HG03460 (cell line): ENCODE measurements at regions not wholly inside any gene's neighbourhood (a gene's known extent, or its start where the extent isn't known, plus 50 kb on each side); places are given as distances from the start of the nearest gene placed in this dataset.
"Not testable (repeated sequence)": the region's sequence is repeated elsewhere in the genome, so short reads cannot be mapped to it uniquely, and the experiment has no call there.

Source experiments
- ATAC-seq: cut with Tn5 transposase; IDR thresholded peaks from one replicate; pipeline ENCODE4 v1.9.1; 2021; ENCODE audit not compliant: unreplicated experiment

GRCh38 chr11:25742800-25743199 lies 589.1 kb upstream of the ANO3 start:
- ATAC-seq, result no peak

DNA sequence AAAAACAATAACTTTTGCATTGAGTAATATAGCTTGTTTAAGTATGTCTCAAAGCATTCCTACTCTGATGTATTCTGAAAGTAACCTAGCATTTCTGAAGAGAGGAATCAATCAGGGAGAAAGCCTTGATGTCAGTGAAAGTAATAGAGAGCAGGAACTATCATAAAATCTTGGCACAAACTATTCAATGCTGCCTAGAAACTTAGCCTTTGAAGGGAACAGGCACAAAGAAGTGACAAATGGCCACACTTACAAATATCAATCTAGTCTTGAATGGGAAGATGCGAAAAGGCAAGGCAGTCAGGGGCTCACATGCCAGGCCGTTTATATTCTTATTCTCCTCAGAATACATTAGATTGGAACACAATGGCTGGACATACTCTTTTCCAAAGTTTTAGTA lies 576.5 kb upstream of the ANO3 start:
- no peak for ATAC-seq

DNA sequence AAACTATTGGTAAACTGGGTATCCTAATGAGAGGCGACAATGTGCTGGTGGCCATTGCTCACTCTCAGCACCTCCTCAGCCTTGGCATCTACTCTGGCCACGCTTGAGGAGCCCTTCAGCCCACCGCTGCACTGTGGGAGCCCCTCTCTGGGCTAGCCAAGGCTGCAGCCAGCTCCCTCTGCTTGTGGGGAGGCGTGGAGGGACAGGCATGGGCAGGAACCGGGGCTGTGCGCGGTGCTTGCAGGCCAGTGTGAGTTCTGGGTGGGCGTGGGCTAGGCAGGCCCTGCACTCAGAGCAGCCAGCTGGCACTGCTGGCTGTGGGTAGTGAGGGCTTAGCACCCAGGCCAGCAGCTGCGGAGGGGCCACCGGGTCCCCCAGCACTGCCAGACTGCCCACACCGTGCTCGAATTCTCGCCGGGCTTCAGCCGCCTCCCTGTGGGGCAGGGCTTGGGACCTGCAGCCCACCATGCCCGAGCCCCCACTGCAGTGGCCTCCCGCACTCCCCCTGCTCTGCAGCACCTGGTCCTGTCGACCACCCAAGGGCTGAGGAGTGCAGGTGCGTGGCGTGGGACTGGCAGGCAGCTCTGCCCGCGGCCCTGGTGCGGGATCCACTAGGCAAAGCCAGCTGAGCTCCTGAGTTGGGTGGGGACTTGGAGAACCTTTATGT lies 575.9 kb upstream of the ANO3 start:
- ATAC-seq, result no peak

GRCh38 chr11:25758145-25758661 lies 573.7 kb upstream of the ANO3 start:
- no peak for ATAC-seq

- no peak for ATAC-seq
Observed at GRCh38 chr11:25766332-25767015, 565.5 kb upstream of the ANO3 start.

DNA sequence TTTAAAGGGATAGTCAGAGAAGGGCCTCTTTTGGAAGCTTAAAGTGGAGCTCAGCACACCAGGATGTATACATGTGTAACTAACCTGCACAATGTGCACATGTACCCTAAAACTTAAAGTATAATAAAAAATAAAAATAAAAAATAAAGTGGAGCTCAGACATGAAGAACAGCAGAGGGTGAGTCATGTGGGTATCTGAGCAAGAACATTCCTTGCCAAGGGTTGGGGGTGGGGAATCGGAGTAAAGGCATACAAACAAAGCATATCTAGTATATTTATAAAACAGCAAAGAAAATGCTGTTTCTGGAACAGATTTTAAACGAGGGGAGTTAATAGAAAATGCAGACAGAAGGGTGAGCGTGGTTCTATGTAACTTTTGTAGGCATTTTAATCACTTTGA lies 562.6 kb upstream of the ANO3 start:
- ATAC-seq, result no peak

DNA sequence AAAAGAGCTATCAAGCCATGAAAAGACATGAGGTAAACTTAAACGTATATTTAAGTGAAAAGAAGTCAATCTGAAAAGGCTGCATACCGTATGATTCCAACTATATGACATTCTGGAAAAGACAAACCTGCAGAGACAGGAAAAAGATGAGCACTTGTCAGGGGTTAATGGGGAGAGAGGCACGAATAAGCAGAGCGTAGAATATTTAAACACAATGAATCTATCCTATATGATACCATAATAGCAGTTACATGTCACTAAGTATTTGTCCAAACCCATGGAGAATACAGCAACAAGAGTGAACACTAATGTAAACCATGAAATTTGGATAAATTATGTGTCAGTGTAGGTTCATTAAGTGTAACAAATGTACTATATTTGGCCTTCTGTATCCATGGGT lies 560.3 kb upstream of the ANO3 start:
- ATAC-seq, result no peak

GRCh38 chr11:25775603-25776002 lies 556.3 kb upstream of the ANO3 start:
- ATAC-seq, result no peak

DNA sequence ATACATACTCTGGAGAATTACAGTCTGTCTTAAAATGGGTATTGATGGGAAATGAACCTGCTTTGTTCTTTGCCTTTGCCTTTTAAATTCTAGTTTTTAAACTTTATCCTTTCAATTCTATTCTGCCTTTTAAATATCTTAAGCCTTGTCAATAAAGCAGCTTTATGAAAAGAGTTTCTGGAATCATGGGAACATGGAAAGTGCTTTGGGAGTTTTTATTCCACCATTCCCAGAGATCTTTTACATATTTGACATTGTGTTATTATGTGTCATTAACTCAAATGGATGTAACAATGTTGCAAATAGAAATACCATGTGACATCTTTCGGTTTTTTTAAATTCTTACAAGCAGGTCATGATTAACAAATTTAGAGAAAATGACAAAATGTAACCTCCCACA lies 555.7 kb upstream of the ANO3 start:
- no peak for ATAC-seq

DNA sequence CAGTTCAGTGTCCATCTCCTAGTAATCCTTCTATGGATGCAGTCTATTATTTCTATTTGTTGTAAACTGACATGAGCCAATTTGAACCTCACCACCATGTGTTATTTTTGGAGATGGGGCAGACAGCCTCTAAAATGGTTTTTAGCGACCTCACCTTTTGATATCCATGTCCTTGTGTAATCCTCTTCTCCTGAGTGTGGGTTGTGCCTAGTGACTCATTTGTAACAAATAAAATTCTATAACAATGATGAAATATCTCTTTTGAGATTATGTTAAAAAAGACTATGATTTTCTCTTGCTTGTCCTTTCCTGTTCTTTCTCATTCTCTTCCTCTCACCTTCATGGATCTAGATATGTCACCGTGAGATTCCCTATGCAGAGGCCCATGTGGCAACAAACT lies 554.6 kb upstream of the ANO3 start:
- ATAC-seq, result no peak

- ATAC-seq, result no peak
Observed at GRCh38 chr11:25779033-25779432, 552.9 kb upstream of the ANO3 start.

DNA sequence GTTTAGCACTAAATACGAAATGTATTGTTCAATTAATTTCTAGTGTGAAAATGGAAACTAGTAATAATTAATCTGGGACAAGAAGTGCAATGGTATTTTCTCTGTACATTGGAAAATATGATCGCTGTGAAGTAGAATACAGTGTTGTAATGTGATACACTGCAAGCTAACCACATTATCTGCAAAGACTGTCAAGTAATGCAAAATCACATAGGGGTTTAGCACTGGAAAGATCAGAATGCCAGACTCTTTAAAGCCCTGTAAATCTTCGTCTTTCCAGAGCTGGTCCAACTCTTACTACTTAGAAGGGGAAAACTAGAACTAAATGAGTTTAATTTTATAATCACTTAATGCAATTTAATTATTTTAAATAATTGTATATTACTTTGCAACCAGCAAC lies 544.5 kb upstream of the ANO3 start:
- no peak for ATAC-seq

GRCh38 chr11:25790396-25790795 lies 541.5 kb upstream of the ANO3 start:
- no peak for ATAC-seq

GRCh38 chr11:25793637-25794036 lies 538.3 kb upstream of the ANO3 start:
- ATAC-seq, result no peak

GRCh38 chr11:25794804-25795203 lies 537.1 kb upstream of the ANO3 start:
- no peak for ATAC-seq

DNA sequence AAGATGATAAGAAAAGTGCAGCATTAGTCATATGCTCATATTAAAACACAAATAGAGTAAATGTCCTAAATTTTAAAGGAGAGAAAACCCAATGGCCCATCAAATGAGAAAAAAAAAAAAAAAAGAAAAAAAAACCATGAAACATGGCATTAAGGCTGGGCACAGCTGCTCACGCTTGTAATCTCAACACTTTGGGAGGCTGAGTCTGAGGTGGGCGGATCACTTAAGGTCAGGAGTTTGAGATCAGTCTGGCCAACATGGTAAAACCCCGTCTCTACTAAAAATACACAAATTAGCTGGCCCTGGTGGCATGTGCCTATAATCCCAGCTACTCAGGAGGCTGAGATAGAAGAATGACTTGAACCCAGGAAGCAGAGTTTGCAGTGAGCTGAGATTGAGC lies 515.5 kb upstream of the ANO3 start:
- ATAC-seq, result no peak

DNA sequence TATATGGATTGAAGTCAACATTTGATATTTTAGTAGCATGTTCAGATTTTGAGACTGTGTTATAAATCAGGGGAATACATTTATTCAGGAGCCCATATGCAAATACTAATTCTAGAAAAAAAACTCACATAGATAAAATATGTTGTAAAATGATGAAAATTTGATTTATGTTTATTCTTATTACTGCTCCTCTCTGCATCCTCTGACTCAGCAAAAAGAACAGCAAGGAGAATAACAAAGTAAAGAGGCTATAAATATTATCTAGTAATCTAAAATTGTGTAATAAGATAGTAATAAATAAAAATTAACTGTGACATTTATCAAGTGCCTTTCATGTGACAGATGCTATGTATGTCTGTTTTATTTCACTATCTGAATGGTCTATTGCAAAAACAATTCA lies 507.2 kb upstream of the ANO3 start:
- ATAC-seq, result no peak

GRCh38 chr11:25831485-25831884 lies 500.4 kb upstream of the ANO3 start:
- ATAC-seq, result not testable (repeated sequence)

GRCh38 chr11:25838918-25839625 lies 492.9 kb upstream of the ANO3 start:
- no peak for ATAC-seq

GRCh38 chr11:25844811-25845210 lies 487.1 kb upstream of the ANO3 start:
- no peak for ATAC-seq

DNA sequence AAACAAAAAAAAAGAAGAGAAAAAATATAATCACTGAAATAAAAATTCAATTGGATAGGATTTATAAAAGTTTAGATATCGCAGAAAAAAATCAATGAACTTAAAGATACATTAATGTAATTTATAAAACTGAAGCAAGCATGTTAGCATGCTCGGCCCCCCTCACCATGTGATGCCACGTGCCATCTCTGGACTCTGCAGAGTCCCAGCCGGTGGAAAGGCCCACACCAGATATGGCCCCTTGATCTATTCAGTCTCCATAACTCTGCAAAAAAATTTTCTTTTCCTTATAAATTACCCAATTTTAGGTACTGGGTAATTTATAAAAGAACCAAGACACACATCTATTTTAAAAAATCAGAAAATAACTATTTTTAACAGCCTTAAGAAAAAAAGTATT lies 476.0 kb upstream of the ANO3 start:
- ATAC-seq, result no peak

DNA sequence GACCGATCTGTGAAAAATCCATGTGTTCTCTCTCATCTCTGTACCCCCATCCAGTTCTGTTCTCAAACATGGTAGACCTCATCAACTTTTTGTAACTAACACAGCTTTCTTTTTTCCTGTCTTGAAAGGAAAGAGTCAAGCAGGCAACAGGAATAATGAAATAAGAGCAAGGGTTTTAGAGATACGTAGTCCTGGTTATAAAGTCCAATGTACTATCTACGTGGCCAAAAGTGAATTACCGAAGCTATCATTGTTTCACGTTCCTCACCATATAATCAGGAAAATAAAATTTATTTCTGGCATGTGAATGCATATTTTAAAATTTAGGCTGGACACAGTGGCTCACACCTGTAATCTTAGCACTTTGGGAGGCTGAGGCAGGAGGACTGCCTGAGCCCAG lies 472.2 kb upstream of the ANO3 start:
- no peak for ATAC-seq
